ENCODE measurements at regions not wholly inside any gene's neighbourhood (a gene's known extent, or its start where the extent isn't known, plus 50 kb on each side); places are given as distances from the start of the nearest gene placed in this dataset.
"Not testable (repeated sequence)": the region's sequence is repeated elsewhere in the genome, so short reads cannot be mapped to it uniquely, and the experiment has no call there.

DNA sequence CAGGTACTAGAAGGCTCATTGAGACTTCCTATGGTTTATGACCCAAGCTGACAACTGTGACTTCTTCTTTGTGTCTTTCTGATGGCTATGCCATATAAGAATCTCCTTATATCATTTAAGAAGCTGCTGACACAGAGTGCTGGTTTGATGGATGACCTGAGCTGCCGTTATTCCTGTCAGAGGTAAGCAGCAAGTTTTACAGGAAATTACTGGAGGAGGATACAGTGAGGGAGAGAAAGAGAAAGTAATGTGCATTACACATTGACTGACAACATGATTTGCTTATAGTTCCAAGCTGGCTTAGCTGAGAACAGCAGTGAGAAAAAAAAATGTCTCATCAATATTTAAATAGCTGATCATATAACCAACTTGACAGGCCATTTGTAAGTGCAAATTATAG, 981.4 kb downstream of the FSCB start:
- DNase-seq, result no peak

DNA sequence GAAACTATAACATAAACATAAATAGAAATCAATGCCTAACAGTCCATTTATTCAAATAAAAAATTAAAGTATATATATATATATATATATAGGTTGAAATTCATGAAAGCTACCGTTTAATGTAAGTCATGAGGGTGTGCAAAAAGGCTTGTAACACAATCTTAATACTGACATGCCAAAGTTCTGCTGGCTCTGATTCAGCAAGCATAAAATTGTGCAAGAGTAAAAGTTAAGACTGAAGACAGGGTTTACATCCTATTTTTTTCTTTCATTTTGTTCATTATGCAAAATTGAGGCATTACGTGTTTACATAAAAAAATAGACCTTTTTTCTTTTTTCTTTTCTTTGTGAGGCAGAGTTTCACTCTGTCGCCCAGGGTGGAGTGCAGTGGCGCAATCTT, 984.2 kb downstream of the FSCB start:
- no peak for DNase-seq

DNA sequence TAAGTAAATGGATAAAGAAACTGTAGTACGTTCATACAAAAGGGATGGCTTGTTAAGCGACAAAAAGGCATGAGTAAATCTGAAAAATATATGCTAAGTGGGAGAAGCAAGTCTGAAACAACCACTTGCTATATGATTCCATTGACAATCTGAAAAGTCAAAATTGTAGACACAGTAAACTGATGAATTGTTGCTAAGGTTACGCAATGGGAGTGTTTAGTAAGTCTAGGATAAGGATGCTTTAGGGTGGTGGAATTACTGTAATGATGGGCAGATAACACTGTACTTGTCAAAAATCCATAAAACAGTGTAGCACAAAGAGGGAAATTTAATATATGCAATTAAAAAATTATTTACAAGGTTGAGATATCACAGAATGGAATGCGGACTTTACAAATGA, 984.9 kb downstream of the FSCB start:
- no peak for DNase-seq

DNA sequence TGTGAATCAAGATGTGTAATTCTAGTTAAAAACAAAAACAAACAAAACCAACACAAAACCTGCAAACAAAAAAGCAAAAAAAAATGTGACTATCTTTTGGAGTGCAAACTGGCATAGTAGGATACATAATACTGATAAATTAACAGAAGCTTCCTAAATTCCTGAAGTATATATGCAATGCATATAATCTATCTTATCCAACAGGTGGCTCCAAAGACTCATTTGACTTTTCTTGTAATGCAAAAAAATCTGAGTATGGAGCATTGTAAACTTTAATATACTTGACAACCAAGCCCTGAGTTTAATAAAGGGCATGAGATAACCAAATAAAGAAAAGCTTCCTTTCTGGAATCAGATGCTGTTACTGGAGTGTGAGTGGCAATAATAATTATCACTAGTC, 1003.6 kb downstream of the FSCB start:
- DNase-seq, result peak; percentile 23

DNA sequence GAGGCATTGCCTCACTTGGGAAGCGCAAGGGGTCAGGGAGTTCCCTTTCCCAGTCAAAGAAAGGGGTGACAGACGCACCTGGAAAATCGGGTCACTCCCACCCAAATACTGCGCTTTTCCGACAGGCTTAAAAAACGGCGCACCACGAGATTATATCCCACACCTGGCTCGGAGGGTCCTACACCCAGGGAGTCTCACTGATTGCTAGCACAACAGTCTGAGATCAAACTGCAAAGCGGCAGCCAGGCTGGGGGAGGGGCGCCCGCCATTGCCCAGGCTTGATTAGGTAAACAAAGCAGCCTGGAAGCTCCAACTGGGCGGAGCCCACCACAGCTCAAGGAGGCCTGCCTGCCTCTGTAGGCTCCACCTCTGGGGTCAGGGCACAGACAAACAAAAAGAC, 1014.7 kb downstream of the FSCB start:
- not testable (repeated sequence) for DNase-seq

DNA sequence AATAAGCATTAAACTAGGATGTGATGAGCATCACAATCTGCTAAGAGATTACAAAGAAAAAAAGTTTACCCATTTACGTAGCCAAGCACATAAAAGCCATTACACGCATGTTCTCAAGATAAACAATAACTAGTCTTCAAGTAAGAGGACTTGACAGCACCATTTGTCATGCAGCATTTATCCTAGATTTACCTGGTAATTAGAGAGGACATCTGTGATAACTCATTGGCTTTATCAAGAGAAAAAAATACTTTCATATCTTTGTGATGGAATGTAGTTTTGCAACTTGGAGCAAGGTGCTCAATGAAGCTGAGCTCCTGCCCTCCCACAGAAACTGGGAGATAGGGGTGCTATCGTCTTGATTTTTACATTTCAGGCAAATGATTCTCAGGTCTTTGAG, 1023.7 kb downstream of the FSCB start:
- DNase-seq, result no peak

DNA sequence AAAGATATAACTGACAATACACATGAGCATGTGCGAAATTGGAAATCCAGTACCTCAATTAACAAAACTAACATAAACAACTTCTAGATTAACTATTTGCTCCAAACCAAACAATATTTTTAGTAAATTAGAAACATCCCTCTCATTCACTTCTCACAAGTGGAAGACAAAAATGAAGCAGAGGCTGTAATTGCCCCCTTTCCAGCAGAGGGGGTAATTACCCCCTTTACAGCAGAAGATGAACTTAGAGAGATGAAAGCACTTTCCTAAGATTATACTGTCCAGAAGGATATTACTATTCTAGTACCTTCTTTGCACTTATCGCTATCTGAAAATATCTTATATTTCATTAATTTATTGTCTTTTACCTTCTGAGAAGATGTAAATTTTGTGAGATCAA, 1025.2 kb downstream of the FSCB start:
- no peak for DNase-seq

DNA sequence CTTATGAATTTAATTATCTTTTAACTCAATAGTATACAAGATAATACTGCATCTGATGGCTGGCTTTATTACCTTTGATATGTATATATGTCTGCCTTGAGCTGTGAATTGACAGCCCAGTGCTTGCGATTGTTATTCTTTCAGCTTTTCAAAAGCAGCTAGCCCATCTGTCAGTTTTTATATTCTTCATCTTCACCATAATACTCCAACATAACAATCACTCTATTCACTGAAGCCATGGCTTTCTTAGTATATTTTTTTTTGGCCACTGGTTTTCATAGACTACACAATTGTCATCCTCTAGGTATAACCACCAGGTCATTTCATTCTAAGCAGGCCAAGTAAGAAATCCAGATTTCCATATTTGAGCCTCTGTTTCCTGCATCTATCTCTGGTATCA, 1026.1 kb downstream of the FSCB start:
- no peak for DNase-seq

DNA sequence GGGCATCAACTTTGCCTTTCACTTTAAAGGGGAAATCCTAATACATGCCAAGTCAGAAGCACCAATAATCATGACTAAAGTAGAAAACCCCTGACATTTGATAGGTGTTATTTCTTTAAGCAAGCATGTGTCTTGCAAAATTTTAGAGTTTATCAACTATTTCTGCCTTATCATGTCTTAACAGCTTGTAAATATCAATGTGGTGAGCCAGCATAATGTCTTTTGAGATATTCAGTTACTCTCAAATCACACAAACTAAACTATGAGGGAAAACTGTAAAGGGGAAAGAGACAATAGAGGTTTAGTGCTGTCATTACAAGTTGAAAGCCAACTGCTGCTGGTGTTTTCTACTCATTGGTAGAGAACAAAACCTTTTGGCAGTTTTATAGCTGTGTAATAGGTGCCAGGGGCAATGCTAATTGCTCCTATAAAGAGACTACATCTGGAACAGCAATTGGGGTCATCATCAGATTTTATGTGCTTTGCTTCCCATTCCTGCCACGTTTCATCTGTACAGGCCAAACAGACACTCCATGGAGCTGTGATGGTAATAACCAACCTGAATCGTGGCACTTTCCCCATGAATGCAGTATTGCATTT, 1027.4 kb downstream of the FSCB start:
- DNase-seq, result peak; percentile 31

DNA sequence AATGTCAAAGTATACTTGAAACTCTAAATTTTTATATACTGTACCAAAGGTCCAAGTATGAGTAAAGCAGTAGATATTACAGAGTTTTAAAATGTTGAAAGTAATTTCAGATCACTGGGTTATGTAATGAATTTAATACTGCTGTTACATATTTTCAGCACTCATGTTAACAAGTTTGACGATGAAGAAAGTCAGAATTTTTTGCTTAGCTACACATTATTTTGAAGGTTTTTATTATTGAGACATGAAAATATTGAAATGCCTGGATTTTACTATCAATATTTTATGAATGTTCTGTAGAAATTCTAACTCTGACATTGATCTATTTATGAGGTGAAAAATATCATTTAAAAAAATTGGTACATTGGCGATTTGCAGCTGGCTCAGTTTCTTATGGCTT, 1030.3 kb downstream of the FSCB start:
- DNase-seq, result no peak

DNA sequence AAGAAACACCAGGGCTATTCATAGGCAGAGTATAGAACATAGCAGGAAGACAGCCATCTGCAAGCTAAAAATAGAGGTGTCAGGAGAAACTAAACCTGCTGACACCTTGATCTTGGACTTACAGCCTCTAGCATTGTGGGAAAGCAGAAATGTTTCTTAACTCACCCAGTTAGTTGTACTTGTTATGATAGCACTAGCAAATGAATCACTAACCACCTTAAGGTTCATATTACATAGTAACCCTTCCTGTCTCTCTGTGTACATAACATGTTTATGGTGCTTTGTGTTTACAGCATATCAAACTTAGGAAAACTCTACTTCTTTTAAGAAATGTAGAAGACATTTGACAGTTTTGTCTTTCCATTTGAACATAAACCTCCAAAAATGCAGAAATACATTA, 1031.3 kb downstream of the FSCB start:
- DNase-seq, result no peak

DNA sequence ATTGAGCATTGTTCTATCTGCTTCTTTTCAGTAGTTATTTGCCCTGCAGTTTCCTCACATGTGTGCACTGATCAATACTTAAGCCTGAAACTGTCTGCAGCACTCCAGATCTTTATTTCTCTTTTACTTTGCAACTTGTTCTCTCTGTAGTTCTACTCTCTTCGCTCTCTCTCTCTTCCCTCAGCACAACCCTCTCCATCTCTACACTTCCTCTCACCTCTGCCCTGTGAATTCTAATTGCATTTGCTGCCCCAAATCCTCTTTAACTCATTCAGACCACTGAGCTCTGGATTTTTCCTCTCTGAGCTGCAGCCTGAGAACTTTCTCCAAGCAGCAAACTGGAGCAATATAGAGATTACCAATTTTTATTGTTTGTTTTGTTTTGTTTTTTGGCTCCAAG, 1035.5 kb downstream of the FSCB start:
- no peak for DNase-seq

DNA sequence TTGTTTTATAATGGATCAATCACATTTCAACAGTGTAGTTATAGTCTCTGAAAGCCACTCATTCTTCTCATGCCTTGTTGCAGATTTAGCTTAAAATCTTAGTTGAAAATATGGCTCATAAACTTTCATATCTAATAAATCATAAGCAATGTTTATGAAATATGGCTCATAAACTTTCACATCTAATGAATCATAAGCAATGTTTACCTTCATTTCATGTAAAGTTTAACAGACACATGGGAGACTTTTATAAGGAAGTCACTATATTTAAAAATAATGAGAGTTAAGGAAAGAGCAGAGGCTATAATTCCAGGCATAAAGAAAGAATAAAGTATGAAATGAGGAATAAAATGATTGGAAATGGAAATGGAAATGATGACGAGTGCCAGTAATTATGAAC, 1042.1 kb downstream of the FSCB start:
- DNase-seq, result no peak

DNA sequence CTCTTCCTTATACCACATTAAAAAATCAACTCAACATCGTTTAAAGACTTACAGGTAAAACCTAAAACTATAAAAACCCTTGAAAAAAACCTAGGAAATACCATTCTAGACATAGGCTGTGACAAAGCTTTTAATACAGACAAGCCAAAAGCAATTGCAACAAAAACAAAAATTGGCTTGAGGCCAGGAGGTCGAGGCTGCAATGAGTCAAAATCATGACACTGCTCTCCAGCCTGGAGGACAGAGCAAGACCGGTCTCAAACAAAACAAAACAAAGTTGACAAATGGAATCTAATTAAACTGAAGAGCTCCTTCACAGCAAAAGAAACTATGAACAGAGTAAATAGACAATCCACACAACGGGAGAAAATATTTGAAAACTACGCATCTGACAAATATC, 1057.8 kb downstream of the FSCB start:
- no peak for DNase-seq

DNA sequence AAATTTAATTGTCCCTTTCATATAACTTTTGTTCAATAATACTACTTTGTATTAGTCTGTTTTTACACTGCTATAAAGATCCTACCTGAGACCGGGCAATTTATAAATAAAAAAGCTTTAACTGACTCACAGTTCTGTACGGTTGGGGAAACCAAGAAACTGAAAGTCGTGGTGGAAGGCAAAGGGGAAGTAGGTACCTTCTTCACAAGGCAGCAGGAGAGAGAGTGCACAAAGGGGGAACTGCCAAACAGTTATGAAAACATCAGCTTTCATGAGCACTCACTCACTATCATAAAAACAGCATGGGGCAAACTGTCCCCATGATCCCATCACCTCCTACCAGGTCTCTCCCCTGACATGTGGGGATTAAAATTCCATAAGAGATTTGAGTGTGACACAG, 1069.0 kb downstream of the FSCB start:
- no peak for DNase-seq

DNA sequence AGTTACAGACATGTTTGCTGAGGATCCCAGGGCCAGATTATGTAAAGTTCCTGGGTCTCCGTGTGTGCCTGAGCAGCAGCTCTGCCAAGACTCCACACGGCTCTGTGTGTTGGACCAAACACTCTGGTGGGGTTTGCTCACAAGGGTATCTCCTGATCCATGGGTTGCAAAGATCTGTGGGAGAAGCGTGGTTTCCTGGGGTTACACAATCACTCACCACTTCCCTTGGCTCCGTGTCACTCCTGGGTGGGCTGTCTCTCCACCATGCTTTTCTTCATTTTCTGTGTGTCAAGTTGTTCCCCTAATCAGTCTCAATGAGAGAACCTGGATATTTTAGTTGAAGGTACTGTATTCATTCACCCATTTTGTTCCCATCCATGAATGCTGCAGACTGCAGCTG, 1088.8 kb downstream of the FSCB start:
- no peak for DNase-seq

DNA sequence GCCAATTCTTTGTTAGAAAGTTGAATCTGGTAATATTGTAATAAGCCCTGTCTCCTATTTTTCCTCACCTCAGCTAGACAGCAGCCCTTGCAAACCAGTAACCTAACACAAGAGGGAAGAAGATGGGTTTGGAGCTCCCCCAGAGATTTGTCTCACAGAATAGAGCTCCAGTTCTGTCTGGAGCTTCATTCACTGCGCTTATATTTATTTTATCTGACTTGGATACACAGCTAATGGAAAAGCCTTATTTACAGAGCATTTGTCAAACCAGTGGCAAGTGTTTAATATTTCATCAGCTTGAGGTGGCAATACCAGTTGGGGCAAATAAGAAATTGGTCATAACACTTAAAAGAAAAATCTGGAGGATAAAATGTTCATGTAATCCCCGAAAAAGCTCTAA, 1094.0 kb downstream of the FSCB start:
- no peak for DNase-seq

DNA sequence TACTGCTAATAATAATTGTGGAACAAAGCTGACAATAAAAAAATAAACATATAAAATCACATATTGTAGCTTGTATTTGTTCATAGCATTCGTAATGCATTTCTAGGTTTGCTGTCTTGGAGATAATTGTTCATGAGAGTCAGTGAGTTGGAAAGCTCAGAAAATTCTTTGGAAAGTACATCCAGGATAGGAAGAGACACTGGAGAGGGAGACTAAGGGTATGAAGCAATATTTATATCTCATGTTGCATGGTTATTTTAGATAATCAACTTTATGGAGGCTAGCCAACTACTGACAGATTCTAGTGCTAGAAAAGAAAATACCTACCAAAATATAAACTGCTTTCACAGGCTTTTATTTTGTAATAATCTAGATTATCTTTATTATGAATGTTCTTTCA, 1095.2 kb downstream of the FSCB start:
- DNase-seq, result no peak

DNA sequence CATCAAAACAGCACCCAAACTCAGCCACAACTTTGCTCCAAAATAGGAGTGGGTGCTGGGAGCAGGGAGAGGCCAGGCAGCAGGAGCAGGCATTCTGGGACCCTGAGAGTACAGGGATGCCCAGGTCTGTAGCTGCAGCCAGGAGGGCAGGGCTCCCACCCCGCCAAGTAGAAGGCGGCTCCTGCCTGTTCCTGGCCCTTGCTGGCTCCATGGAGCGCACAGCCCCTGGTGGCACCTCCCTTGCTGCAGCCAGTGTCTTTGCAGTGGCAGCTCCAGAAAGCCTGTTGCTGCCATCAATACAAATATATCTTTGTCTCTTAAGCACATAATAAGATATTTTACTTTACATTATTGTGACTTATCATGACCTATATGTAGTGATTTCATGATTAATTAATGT, 1096.5 kb downstream of the FSCB start:
- DNase-seq, result no peak

DNA sequence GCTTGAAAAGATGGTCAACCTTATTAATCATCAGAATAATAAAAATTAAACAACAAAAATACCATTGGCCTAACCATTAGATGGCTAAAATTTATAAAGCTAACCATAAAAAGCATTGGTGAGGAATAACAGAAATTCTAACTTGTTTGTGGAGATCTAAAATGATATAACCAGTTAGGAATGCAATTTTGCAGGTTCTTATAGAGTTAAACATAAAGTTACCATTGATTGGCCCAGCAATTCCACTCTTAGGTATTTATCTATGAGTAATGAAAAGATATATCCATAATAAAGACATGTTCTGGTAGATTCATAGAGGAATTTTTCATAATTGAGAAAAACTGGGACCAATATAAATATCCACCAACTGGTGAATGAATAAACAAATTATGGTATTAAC, 1098.6 kb downstream of the FSCB start:
- DNase-seq, result no peak

DNA sequence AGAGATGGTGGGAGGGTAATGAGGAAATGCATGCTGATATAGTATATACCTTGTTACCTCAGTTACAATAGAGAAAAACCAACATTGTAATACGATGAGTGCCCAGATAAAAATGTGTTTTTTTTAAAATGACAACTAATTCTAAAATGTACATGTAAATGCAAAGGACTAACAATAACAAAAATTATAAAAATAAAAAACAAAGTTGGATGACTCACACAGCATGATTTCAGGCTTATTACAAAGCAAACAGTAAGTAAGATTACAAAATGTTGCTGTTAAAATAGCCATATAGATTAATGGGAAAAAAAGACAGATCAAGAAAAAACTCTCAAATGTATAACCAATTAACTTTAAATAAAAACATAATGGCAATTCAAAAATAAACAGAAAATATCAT, 1099.4 kb downstream of the FSCB start:
- no peak for DNase-seq

DNA sequence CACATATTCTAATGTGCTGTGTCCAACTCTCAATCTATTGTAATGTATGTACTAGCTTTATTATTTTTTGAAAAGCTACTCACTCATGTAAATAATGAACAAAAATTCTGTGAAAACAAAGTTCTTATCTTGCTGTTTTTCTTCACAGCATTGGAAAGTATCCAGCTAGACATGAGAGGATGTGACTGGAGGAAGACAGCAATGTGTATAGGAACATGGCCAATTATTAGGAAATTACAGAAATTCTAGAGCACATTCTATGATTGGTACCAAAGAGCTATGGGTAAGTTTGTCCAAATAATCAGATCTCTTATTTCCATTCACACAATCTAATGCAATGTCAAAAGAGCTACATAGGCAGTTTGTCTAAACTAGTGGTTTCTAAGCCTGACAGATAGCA, 1100.2 kb downstream of the FSCB start:
- DNase-seq, result no peak

DNA sequence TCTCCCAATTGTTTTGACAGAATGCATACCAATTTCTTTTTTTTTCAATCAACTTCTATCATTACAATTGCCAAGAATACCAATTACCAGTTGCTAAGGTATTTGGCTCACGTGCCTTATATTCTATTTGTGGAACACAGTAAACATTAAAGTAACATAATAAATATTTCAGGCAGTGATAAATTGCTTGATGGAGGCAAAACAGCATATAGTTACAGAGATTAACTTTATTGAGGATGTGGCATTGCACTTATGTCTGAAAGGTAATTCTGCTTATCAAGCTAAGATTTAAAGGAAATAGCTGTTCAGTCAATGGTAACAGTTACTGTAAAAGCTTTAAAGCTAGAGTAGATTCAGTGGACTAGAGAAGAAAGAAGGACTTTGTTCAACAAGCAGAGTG, 1107.8 kb downstream of the FSCB start:
- no peak for DNase-seq

DNA sequence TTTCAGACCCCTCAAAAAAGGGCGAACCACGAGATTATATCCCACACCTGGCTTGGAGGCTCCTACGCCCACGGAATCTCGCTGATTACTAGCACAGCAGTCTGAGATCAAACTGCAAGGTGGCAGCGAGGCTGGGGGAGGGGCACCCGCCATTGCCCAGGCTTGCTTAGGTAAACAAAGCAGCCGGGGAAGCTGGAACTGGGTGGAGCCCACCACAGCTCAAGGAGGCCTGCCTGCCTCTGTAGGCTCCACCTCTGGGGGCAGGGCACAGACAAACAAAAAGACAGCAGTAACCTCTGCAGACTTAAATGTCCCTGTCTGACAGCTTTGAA, 1136.6 kb downstream of the FSCB start:
- not testable (repeated sequence) for DNase-seq

DNA sequence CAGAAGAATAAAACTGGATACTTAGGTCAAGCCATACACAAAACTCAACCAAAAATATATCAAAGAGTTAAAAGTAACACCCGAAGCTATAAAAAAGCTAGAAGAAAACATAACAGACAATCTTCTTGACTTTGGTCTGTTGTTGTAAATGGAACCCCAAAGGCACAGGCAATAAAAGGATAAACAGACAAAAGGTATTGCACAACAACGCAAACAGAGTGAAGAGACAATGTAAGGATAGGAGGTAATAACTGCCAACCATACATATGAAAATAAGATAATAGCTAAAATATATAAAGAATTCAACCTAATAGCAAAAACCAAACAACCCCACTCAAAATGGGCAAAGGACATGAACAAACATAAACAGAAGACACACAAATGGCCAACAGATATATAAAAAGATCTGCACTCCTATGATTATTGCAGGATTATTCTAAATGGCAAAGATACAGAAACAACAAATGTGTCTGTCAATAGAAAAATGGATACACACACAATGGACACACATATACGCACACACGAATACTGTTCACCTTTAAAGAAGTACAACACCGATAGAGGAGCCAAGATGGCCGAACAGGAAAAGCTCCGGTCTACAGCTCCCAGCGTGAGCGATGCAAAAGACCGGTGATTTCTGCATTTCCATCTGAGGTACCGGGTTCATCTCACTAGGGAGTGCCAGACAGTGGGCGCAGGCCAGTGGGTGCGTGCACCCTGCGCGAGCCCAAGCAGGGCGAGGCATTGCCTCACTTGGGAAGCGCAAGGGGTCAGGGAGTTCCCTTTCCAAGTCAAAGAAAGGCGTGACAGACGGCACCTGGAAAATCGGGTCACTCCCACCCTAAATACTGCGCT, 1137.1 kb downstream of the FSCB start:
- DNase-seq, result no peak
